A549 (cell line): ENCODE measurements at regions not wholly inside any gene's neighbourhood (a gene's known extent, or its start where the extent isn't known, plus 50 kb on each side); places are given as distances from the start of the nearest gene placed in this dataset.

Experiments used
- ATAC-seq, 2 experiments: fragments of 200-7000 bp in 1 of 2; fragments of >200 bp in 1 of 2; cut with Nextera tagmentation in 1 of 2; cut with Tn5 transposase in 1 of 2; 3 replicates each; pipeline versions ENCODE4 v1.8.0 to v1.9.1; 2018 to 2020; ENCODE audit warnings: mild to moderate bottlenecking in 1 of 2, moderate library complexity in 1 of 2
- CTCF ChIA-PET: fragments of 300-600 bp; sonication (Branson Sonifier 250); formaldehyde crosslinking; extraction: SDS; loops from one replicate; lab custom pipeline; 2021; ENCODE audit warnings: antibody characterized with exemption, inconsistent platforms; lab: Yijun Ruan, JAX
- POLR2A ChIA-PET: fragments of 350-600 bp; formaldehyde crosslinking; extraction: SDS; loops from one replicate; lab custom pipeline; 2021; ENCODE audit warnings: antibody characterized with exemption, inconsistent platforms; lab: Yijun Ruan, JAX
- DNase-seq, 2 experiments: peaks; one replicate each; pipeline versions ENCODE4 v3.0.0 to v3.0.0-alpha.2; 2011 to 2016; ENCODE audit warnings: low read depth in 1 of 2, low spot score in 1 of 2
- FAIRE-seq: peaks from 2 replicates; lab custom pipeline; 2011; peaks lifted over from hg19 to GRCh38; lab: Jason Lieb, UNC
- H3K27ac ChIP-seq, 2 experiments: fragments of >200 bp; sonication (Bioruptor Twin); formaldehyde crosslinking; 3 replicates each; pipeline ENCODE4 v1.5.1; 2016 to 2017
- H3K4me1 ChIP-seq: fragments of >200 bp; sonication (Bioruptor Twin); formaldehyde crosslinking; 3 replicates; pipeline ENCODE4 v1.6.1; 2016
- H3K4me2 ChIP-seq: fragments of >200 bp; sonication (Bioruptor Twin); formaldehyde crosslinking; 3 replicates; pipeline ENCODE4 v1.6.1; 2016
- H3K4me3 ChIP-seq: fragments of >200 bp; sonication (Bioruptor Twin); formaldehyde crosslinking; 3 replicates; pipeline ENCODE4 v1.5.1; 2016
- H3K9me3 ChIP-seq: fragments of >200 bp; sonication (Bioruptor Twin); formaldehyde crosslinking; 3 replicates; pipeline ENCODE4 v1.6.1; 2016
- CBX2 ChIP-seq: fragments of 200-600 bp; sonication (generic); IDR thresholded peaks from 2 replicates; pipeline ENCODE4 v1.6.1; 2016; ENCODE audit warnings: low read depth, mild to moderate bottlenecking, borderline replicate concordance
- ESRRA ChIP-seq: fragments of 150-350 bp; IDR thresholded peaks from 2 replicates; pipeline ENCODE4 v1.6.1; 2014; ENCODE audit warnings: mild to moderate bottlenecking, low read length, borderline replicate concordance
- FOSL2 ChIP-seq, 2 experiments: fragments of 450-650 bp in 1 of 2; fragments of >200 bp in 1 of 2; sonication (Bioruptor Twin) in 1 of 2; formaldehyde crosslinking; IDR thresholded peaks; 2 replicates each; pipeline versions ENCODE4 v1.5.0 to v1.6.1; 2016 to 2020; ENCODE audit warnings: mild to moderate bottlenecking in 1 of 2, moderate library complexity in 1 of 2
- HDAC2 ChIP-seq: fragments of 200-600 bp; sonication (generic); IDR thresholded peaks from 2 replicates; pipeline ENCODE4 v1.6.1; 2016
- HEYL ChIP-seq: fragments of 250-450 bp; sonication (Bioruptor Pico); IDR thresholded peaks from 2 replicates; pipeline ENCODE4 v1.8.0; 2021; ENCODE audit warnings: mild to moderate bottlenecking, moderate library complexity
- HOXA7 ChIP-seq: fragments of 250-450 bp; sonication (Bioruptor Pico); IDR thresholded peaks from 2 replicates; pipeline ENCODE4 v1.5.0; 2020; ENCODE audit warnings: mild to moderate bottlenecking, moderate library complexity
- HOXB13 ChIP-seq: fragments of 250-450 bp; sonication (Bioruptor Pico); IDR thresholded peaks from 2 replicates; pipeline ENCODE4 v1.5.0; 2020; ENCODE audit warnings: low read depth, mild to moderate bottlenecking, moderate library complexity
- KDM1A ChIP-seq: fragments of 200-600 bp; sonication (generic); IDR thresholded peaks from 2 replicates; pipeline ENCODE4 v1.6.1; 2016; ENCODE audit warnings: low read depth, mild to moderate bottlenecking
- KDM5A ChIP-seq: fragments of 200-600 bp; sonication (generic); IDR thresholded peaks from 2 replicates; pipeline ENCODE4 v1.6.1; 2016; ENCODE audit warnings: antibody characterized with exemption, mild to moderate bottlenecking
- NFE2L2 ChIP-seq: fragments of 150-350 bp; conservative IDR thresholded peaks from 2 replicates; pipeline ENCODE4 v1.6.1; 2014; ENCODE audit warnings: low read length
- NR3C1 ChIP-seq: fragments of >200 bp; sonication (Bioruptor Twin); formaldehyde crosslinking; IDR thresholded peaks from 3 replicates; pipeline ENCODE4 v1.6.1; 2017
- PHF8 ChIP-seq: fragments of 200-600 bp; sonication (generic); IDR thresholded peaks from 2 replicates; pipeline ENCODE4 v1.6.1; 2016; ENCODE audit warnings: low read depth, mild to moderate bottlenecking, antibody characterized with exemption, moderate library complexity, borderline replicate concordance
- POLR2AphosphoS2 ChIP-seq: conservative IDR thresholded peaks from 2 replicates; pipeline ENCODE4 v1.6.1; 2012; ENCODE audit warnings: low read length, improper control_type of control experiment, inconsistent platforms
- RAD21 ChIP-seq, 2 experiments: fragments of >200 bp in 1 of 2; sonication (Bioruptor Twin) in 1 of 2; formaldehyde crosslinking in 1 of 2; IDR thresholded peaks in 1 of 2; conservative IDR thresholded peaks in 1 of 2; 2 replicates in 1 of 2; 3 replicates in 1 of 2; pipeline ENCODE4 v1.6.1; 2012 to 2018; ENCODE audit warnings: inconsistent platforms in 1 of 2
- TP53 ChIP-seq: fragments of 250-450 bp; sonication (Bioruptor Pico); IDR thresholded peaks from 2 replicates; pipeline ENCODE4 v1.5.0; 2021; ENCODE audit warnings: mild to moderate bottlenecking, moderate library complexity
- ZFP36 ChIP-seq: fragments of 450-650 bp; IDR thresholded peaks from 2 replicates; pipeline ENCODE4 v1.6.1; 2014; ENCODE audit warnings: borderline replicate concordance; ENCODE audit not compliant: partially characterized antibody
- ZSCAN20 ChIP-seq: fragments of 250-450 bp; sonication (Bioruptor Pico); IDR thresholded peaks from 2 replicates; pipeline ENCODE4 v1.8.0; 2022; ENCODE audit warnings: mild to moderate bottlenecking, moderate library complexity
- WGBS: methylation state at CpG from one replicate; pipeline ENCODE4 v1.1.6; 2017; ENCODE audit errors: missing lambda C conversion rate; 5-methylcytosine and 5-hydroxymethylcytosine counted together
- TF ChIP-seq, protein P1 (sequence below): fragments of >200 bp; sonication (Bioruptor Twin); formaldehyde crosslinking; IDR thresholded peaks from 3 replicates; pipeline ENCODE4 v1.5.1; 2016
- TF ChIP-seq, protein P2 (sequence below): fragments of 250-450 bp; sonication (Bioruptor Pico); IDR thresholded peaks from 2 replicates; pipeline ENCODE4 v1.5.0; 2020; ENCODE audit warnings: low read depth, mild to moderate bottlenecking, moderate library complexity
- TF ChIP-seq, protein P3 (sequence below): fragments of >200 bp; sonication (Bioruptor Twin); formaldehyde crosslinking; IDR thresholded peaks from 3 replicates; pipeline ENCODE4 v1.6.1; 2016
- TF ChIP-seq, protein P4 (sequence below): fragments of 200-600 bp; sonication (generic); IDR thresholded peaks from 2 replicates; pipeline ENCODE4 v1.6.1; 2016; ENCODE audit warnings: antibody characterized with exemption, mild to moderate bottlenecking, moderate library complexity
- TF ChIP-seq, protein P5 (sequence below): IDR thresholded peaks from 2 replicates; pipeline ENCODE4 v1.6.1; 2012
- TF ChIP-seq, protein P6 (sequence below): fragments of 150-350 bp; IDR thresholded peaks from 2 replicates; pipeline ENCODE4 v1.6.1; 2014; ENCODE audit warnings: low read depth, mild to moderate bottlenecking, low read length

DNA sequence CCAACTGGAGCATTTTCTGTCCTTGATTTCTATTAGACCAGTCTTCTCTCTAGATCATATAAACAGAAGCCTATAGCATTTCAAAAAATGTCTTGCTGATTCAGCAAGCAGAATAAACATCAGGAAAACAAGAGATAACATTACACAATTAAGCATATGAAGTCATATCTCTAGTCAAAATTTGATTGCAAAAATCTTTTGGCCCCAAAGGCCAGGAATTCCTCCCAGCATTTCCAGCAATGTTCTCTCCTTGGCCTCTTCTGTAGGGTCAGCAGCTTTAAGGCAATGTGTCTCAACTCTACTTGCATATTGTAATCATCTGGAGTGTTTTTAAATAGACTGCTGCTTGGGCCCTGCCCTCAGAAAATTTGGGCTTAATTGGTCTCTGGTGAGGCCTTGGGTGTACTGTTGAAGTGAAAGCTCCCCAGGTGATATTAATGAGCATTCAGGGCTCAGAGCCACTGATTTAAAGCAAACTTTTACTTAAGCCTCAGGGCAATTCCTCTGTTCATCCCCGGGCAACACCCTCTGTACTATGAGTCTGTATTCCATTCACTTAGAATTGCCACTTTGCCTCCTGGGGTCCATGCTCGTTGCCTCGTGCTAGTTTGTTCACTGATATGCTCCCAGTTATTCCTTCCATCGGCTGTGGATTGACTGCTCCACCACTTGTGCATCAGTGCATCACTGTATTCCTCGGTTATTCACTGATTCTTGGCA is 1072.6 kb downstream of the ROBO2 start:
- CTCF ChIA-PET: no interaction called here
- no peak overlapping the region for H3K27ac ChIP-seq
- ATAC-seq: no peak
- no peaks in the 10 kb centered on the region for H3K9me3 ChIP-seq
- DNase-seq: no peak
- H3K4me1 ChIP-seq: no peaks in the 10 kb centered on the region
- no peak for FAIRE-seq
- TF ChIP-seq NR3C1 (no peak), NFE2L2 (no peak), TP53 (no peak), ZSCAN20 (CRISPR knock-in tag) (no peak), HDAC2 (no peak), RAD21 (conservative IDR thresholded peaks at IDR 0.05 in 1 of 2, IDR thresholded peaks at IDR 0.05 in 1 of 2) (no peak)
- TF ChIP-seq, protein P1, sequence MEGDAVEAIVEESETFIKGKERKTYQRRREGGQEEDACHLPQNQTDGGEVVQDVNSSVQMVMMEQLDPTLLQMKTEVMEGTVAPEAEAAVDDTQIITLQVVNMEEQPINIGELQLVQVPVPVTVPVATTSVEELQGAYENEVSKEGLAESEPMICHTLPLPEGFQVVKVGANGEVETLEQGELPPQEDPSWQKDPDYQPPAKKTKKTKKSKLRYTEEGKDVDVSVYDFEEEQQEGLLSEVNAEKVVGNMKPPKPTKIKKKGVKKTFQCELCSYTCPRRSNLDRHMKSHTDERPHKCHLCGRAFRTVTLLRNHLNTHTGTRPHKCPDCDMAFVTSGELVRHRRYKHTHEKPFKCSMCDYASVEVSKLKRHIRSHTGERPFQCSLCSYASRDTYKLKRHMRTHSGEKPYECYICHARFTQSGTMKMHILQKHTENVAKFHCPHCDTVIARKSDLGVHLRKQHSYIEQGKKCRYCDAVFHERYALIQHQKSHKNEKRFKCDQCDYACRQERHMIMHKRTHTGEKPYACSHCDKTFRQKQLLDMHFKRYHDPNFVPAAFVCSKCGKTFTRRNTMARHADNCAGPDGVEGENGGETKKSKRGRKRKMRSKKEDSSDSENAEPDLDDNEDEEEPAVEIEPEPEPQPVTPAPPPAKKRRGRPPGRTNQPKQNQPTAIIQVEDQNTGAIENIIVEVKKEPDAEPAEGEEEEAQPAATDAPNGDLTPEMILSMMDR: no peak
- TF ChIP-seq, protein P2, sequence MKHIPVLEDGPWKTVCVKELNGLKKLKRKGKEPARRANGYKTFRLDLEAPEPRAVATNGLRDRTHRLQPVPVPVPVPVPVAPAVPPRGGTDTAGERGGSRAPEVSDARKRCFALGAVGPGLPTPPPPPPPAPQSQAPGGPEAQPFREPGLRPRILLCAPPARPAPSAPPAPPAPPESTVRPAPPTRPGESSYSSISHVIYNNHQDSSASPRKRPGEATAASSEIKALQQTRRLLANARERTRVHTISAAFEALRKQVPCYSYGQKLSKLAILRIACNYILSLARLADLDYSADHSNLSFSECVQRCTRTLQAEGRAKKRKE (CRISPR knock-in tag): no peak
- WGBS: 3% methylated on average over 5 of the region's 5 CpGs
- H3K4me2 ChIP-seq: no peak overlapping the region
- POLR2A ChIA-PET: no interaction called here
- no peak overlapping the region for H3K4me3 ChIP-seq

DNA sequence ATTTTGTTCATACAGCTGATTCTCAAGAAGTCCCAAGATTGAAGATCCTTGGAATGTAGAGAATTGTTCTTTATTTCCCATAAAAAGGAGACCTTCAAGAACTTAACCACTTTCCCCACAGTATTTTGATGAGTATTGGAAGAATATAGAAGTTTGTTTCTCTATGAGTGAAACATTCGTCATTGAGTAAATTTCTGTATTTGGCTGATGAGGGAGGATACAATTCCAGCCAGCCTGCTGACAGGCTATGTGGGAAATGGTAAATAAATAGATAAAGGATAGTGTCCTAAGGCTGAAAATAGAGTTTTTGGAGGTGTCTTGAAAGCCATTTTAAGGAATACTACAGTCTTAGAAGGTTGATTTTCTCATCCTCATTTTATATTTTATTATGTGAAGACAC is 1076.1 kb downstream of the ROBO2 start:
- FAIRE-seq: no peak
- Histone ChIP-seq H3K4me1 (no peaks in the 10 kb centered on the region), H3K4me3 (no peak overlapping the region), H3K27ac (no peak overlapping the region), H3K4me2 (no peak overlapping the region), H3K9me3 (no peaks in the 10 kb centered on the region)
- TF ChIP-seq HEYL (CRISPR knock-in tag) (no peak), NFE2L2 (no peak), PHF8 (no peak), CBX2 (no peak), RAD21 (conservative IDR thresholded peaks at IDR 0.05 in 1 of 2, IDR thresholded peaks at IDR 0.05 in 1 of 2) (no peak), HOXB13 (no peak), HOXA7 (CRISPR knock-in tag) (no peak), ZFP36 (no peak), KDM5A (no peak), KDM1A (no peak), FOSL2 (IDR thresholded peaks at IDR 0.05) (no peak), FOSL2 (CRISPR knock-in tag; IDR thresholded peaks at IDR 0.05) (no peak), POLR2AphosphoS2 (no peak), ESRRA (no peak)
- TF ChIP-seq, protein P3, sequence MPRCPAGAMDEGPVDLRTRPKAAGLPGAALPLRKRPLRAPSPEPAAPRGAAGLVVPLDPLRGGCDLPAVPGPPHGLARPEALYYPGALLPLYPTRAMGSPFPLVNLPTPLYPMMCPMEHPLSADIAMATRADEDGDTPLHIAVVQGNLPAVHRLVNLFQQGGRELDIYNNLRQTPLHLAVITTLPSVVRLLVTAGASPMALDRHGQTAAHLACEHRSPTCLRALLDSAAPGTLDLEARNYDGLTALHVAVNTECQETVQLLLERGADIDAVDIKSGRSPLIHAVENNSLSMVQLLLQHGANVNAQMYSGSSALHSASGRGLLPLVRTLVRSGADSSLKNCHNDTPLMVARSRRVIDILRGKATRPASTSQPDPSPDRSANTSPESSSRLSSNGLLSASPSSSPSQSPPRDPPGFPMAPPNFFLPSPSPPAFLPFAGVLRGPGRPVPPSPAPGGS: no peak
- TF ChIP-seq, protein P4, sequence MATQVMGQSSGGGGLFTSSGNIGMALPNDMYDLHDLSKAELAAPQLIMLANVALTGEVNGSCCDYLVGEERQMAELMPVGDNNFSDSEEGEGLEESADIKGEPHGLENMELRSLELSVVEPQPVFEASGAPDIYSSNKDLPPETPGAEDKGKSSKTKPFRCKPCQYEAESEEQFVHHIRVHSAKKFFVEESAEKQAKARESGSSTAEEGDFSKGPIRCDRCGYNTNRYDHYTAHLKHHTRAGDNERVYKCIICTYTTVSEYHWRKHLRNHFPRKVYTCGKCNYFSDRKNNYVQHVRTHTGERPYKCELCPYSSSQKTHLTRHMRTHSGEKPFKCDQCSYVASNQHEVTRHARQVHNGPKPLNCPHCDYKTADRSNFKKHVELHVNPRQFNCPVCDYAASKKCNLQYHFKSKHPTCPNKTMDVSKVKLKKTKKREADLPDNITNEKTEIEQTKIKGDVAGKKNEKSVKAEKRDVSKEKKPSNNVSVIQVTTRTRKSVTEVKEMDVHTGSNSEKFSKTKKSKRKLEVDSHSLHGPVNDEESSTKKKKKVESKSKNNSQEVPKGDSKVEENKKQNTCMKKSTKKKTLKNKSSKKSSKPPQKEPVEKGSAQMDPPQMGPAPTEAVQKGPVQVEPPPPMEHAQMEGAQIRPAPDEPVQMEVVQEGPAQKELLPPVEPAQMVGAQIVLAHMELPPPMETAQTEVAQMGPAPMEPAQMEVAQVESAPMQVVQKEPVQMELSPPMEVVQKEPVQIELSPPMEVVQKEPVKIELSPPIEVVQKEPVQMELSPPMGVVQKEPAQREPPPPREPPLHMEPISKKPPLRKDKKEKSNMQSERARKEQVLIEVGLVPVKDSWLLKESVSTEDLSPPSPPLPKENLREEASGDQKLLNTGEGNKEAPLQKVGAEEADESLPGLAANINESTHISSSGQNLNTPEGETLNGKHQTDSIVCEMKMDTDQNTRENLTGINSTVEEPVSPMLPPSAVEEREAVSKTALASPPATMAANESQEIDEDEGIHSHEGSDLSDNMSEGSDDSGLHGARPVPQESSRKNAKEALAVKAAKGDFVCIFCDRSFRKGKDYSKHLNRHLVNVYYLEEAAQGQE: no peak
- TF ChIP-seq, protein P5, sequence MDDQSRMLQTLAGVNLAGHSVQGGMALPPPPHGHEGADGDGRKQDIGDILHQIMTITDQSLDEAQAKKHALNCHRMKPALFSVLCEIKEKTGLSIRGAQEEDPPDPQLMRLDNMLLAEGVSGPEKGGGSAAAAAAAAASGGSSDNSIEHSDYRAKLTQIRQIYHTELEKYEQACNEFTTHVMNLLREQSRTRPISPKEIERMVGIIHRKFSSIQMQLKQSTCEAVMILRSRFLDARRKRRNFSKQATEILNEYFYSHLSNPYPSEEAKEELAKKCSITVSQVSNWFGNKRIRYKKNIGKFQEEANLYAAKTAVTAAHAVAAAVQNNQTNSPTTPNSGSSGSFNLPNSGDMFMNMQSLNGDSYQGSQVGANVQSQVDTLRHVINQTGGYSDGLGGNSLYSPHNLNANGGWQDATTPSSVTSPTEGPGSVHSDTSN: no peak
- TF ChIP-seq, protein P6, sequence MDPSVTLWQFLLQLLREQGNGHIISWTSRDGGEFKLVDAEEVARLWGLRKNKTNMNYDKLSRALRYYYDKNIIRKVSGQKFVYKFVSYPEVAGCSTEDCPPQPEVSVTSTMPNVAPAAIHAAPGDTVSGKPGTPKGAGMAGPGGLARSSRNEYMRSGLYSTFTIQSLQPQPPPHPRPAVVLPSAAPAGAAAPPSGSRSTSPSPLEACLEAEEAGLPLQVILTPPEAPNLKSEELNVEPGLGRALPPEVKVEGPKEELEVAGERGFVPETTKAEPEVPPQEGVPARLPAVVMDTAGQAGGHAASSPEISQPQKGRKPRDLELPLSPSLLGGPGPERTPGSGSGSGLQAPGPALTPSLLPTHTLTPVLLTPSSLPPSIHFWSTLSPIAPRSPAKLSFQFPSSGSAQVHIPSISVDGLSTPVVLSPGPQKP: no peak
- ChIA-PET POLR2A (no interaction called here), CTCF (no interaction called here)
- ATAC-seq: no peak
- no peak for DNase-seq
- WGBS: 16% methylated on average over 1 of the region's 1 CpG
